Neural progenitor cell (in vitro differentiated cells): ENCODE measurements at regions not wholly inside any gene's neighbourhood (a gene's known extent, or its start where the extent isn't known, plus 50 kb on each side); places are given as distances from the start of the nearest gene placed in this dataset.

Experiments used
- DNase-seq: peaks from one replicate; pipeline ENCODE4 v3.0.0-alpha.2; 2016; ENCODE audit warnings: low spot score
- H2AFZ ChIP-seq: fragments of 200-600 bp; sonication (generic); replicated peaks from 2 replicates; pipeline ENCODE4 v1.6.1; 2016; ENCODE audit warnings: antibody characterized with exemption
- H3F3A ChIP-seq: fragments of 200-600 bp; sonication (generic); 2 replicates; pipeline ENCODE4 v1.6.1; 2016; ENCODE audit warnings: antibody characterized with exemption, low read depth
- H3K27ac ChIP-seq: fragments of 200-600 bp; sonication (generic); 2 replicates; pipeline ENCODE4 v1.5.1; 2016; ENCODE audit warnings: mild to moderate bottlenecking
- H3K27me3 ChIP-seq: fragments of 200-600 bp; sonication (generic); 2 replicates; pipeline ENCODE4 v1.6.1; 2016; ENCODE audit warnings: mild to moderate bottlenecking, moderate library complexity
- H3K36me3 ChIP-seq: fragments of 200-600 bp; sonication (generic); 2 replicates; pipeline ENCODE4 v1.5.1; 2016
- H3K4me1 ChIP-seq: fragments of 200-600 bp; sonication (generic); 2 replicates; pipeline ENCODE4 v1.6.1; 2016; ENCODE audit warnings: mixed run types
- H3K4me2 ChIP-seq: fragments of 200-600 bp; sonication (generic); 2 replicates; pipeline ENCODE4 v1.6.1; 2016
- H3K4me3 ChIP-seq: fragments of 200-600 bp; sonication (generic); 2 replicates; pipeline ENCODE4 v1.5.1; 2016
- H3K79me2 ChIP-seq: fragments of 200-600 bp; sonication (generic); 2 replicates; pipeline ENCODE4 v1.6.1; 2016; ENCODE audit warnings: low read depth
- H3K9ac ChIP-seq: fragments of 200-600 bp; sonication (generic); 2 replicates; pipeline ENCODE4 v1.6.1; 2016
- H3K9me3 ChIP-seq: fragments of 200-600 bp; sonication (generic); 2 replicates; pipeline ENCODE4 v1.5.1; 2016; ENCODE audit warnings: low read depth
- H4K20me1 ChIP-seq: fragments of 200-600 bp; sonication (generic); 2 replicates; pipeline ENCODE4 v1.6.1; 2016; ENCODE audit warnings: low read depth
- H3K27ac Mint-ChIP-seq: 3 replicates; pipeline ENCODE4 v1.8.0; 2021; ENCODE audit warnings: mixed read lengths
- H3K27me3 Mint-ChIP-seq: 2 replicates; pipeline ENCODE4 v1.8.0; 2022; ENCODE audit warnings: low read depth, mild to moderate bottlenecking, inconsistent platforms, moderate library complexity, mixed read lengths; ENCODE audit not compliant: insufficient read depth
- H3K36me3 Mint-ChIP-seq: 3 replicates; pipeline ENCODE4 v1.8.0; 2021; ENCODE audit warnings: mixed read lengths
- H3K4me1 Mint-ChIP-seq: 3 replicates; pipeline ENCODE4 v1.8.0; 2021; ENCODE audit warnings: mixed read lengths
- H3K4me3 Mint-ChIP-seq: 3 replicates; pipeline ENCODE4 v1.8.0; 2021; ENCODE audit warnings: mild to moderate bottlenecking, moderate library complexity, mixed read lengths
- H3K9me3 Mint-ChIP-seq: 3 replicates; pipeline ENCODE4 v1.8.0; 2020; ENCODE audit warnings: mixed read lengths
- CTCF ChIP-seq: fragments of 200-600 bp; sonication (generic); IDR thresholded peaks from 2 replicates; pipeline ENCODE4 v1.5.1; 2017; ENCODE audit warnings: antibody characterized with exemption, mild to moderate bottlenecking
- EZH2 ChIP-seq: fragments of 200-600 bp; sonication (generic); IDR thresholded peaks from 2 replicates; pipeline ENCODE4 v1.6.1; 2017; ENCODE audit warnings: antibody characterized with exemption, mild to moderate bottlenecking, moderate library complexity
- EZH2phosphoT487 ChIP-seq: fragments of 200-600 bp; sonication (generic); IDR thresholded peaks from 2 replicates; pipeline ENCODE4 v1.6.1; 2017; ENCODE audit warnings: antibody characterized with exemption

- H3K79me2 ChIP-seq: no peaks in the 10 kb centered on the region
- no peaks in the 10 kb centered on the region for H3K36me3 Mint-ChIP-seq
- H3K27me3 ChIP-seq: no peaks in the 10 kb centered on the region
- H4K20me1 ChIP-seq: no peaks in the 10 kb centered on the region
- H3K9me3 ChIP-seq: no peaks in the 10 kb centered on the region
- DNase-seq: no peak
- H3K4me3 ChIP-seq: no peak overlapping the region
- TF ChIP-seq CTCF: no peak
- TF ChIP-seq EZH2: no peak
- no peak for TF ChIP-seq EZH2phosphoT487
- no peaks in the 10 kb centered on the region for H3K4me1 ChIP-seq
- no peaks in the 10 kb centered on the region for H3F3A ChIP-seq
- H3K9ac ChIP-seq: no peak overlapping the region
- H3K27me3 Mint-ChIP-seq: no peaks in the 10 kb centered on the region
- no peak overlapping the region for H3K27ac ChIP-seq
- H2AFZ ChIP-seq: no peak overlapping the region
- H3K27ac Mint-ChIP-seq: no peak overlapping the region
- H3K36me3 ChIP-seq: no peaks in the 10 kb centered on the region
- no peaks in the 10 kb centered on the region for H3K9me3 Mint-ChIP-seq
- H3K4me1 Mint-ChIP-seq: peaks cover 12% of the 10 kb centered on the region
- no peak overlapping the region for H3K4me3 Mint-ChIP-seq
- H3K4me2 ChIP-seq: no peak overlapping the region
These were observed 585.6 kb upstream of the AGA start for GRCh38 chr4:178027796-178028195.

GRCh38 chr4:178028481-178028880, 586.2 kb upstream of the AGA start:
- no peak for DNase-seq

GRCh38 chr4:178037459-178038214, 595.4 kb upstream of the AGA start:
- no peak overlapping the region for H3K27ac Mint-ChIP-seq
- H3K4me1 Mint-ChIP-seq: no peaks in the 10 kb centered on the region
- Histone ChIP-seq H3K27ac (no peak overlapping the region), H2AFZ (no peak overlapping the region), H3K27me3 (no peaks in the 10 kb centered on the region), H4K20me1 (no peaks in the 10 kb centered on the region), H3K4me2 (no peak overlapping the region), H3K9me3 (no peaks in the 10 kb centered on the region), H3K79me2 (no peaks in the 10 kb centered on the region), H3K9ac (no peak overlapping the region), H3K36me3 (no peaks in the 10 kb centered on the region), H3F3A (no peaks in the 10 kb centered on the region), H3K4me1 (no peaks in the 10 kb centered on the region), H3K4me3 (no peak overlapping the region)
- no peak for DNase-seq
- H3K9me3 Mint-ChIP-seq: no peaks in the 10 kb centered on the region
- no peak overlapping the region for H3K4me3 Mint-ChIP-seq
- peaks cover 2% of the 10 kb centered on the region for H3K27me3 Mint-ChIP-seq
- H3K36me3 Mint-ChIP-seq: no peaks in the 10 kb centered on the region
- no peak for TF ChIP-seq CTCF
- no peak for TF ChIP-seq EZH2phosphoT487
- no peak for TF ChIP-seq EZH2

More at GRCh38 chr4:178028481-178028880, 586.2 kb upstream of the AGA start:
- Mint-ChIP-seq H3K9me3 (no peaks in the 10 kb centered on the region), H3K4me3 (no peak overlapping the region), H3K27ac (no peak overlapping the region), H3K27me3 (no peaks in the 10 kb centered on the region), H3K4me1 (peaks cover 12% of the 10 kb centered on the region), H3K36me3 (no peaks in the 10 kb centered on the region)
- H3K36me3 ChIP-seq: no peaks in the 10 kb centered on the region
- no peaks in the 10 kb centered on the region for H3K4me1 ChIP-seq
- no peak overlapping the region for H2AFZ ChIP-seq
- H3F3A ChIP-seq: no peaks in the 10 kb centered on the region
- no peaks in the 10 kb centered on the region for H3K27me3 ChIP-seq
- TF ChIP-seq EZH2 (no peak), CTCF (no peak), EZH2phosphoT487 (no peak)
- H3K9me3 ChIP-seq: no peaks in the 10 kb centered on the region
- H3K79me2 ChIP-seq: no peaks in the 10 kb centered on the region
- no peak overlapping the region for H3K9ac ChIP-seq
- no peak overlapping the region for H3K4me2 ChIP-seq
- H3K4me3 ChIP-seq: no peak overlapping the region
- no peak overlapping the region for H3K27ac ChIP-seq
- no peaks in the 10 kb centered on the region for H4K20me1 ChIP-seq
